ENCODE measurements at regions not wholly inside any gene's neighbourhood (a gene's known extent, or its start where the extent isn't known, plus 50 kb on each side); places are given as distances from the start of the nearest gene placed in this dataset.

DNA sequence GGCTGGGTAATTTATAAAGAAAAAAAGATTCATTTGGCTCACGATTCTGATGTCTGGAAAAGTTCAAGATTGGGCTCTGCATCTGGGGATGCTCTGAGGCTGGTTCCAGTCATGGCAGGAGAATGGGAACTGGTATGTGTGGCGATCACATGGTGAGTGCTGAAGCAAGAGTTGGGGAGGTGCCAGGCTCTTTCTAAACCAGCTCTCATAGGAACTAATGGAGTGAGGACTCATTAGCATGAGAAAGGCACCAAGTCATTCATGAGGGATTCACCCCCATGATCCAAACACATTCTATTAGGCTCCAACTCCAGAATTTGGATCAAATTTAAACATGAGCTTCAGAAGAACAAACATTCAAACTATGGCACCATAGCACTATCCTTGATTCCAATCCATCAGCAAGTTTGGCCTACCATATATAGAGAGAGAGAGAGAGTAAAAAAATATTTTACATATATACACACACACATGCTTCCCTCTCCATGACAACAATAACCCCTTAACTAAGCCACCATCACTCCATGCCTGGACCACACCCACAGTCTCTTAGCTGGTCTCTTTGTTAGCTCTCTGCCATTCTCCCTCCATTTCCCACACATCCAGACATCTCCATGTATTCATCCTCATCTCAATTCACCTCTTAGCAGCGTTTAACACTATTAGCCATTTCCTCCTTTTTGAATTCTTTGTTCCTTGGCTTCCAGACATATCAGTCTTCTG is 57.9 kb downstream of the NPY start:
- intact Hi-C loops (cut with DNase I) = no loop called here
- DNase-seq = peak in 3 of 42 donors; percentile 7 to 44 (median 15)

DNA sequence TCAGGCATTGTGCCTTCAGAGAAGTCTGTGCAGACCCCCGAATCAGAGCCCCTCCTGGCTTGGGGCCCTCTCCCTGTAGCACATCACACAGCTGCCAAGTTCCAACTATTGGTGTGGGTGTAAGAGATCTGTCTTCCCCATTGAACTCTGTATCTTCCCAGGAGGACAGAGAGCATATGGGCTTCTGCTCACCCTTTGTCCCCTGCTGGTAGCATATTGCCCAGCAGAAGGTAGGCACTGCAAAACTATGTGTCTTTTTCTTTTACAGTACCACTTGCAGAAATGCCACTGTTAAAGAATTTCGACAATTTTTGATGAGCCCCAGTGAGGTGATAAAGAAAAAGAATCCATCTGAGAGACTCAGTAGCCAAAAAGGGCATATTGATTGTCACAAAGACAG is 59.6 kb downstream of the NPY start:
- intact Hi-C loops (cut with DNase I) = no loop called here
- DNase-seq = no peak

DNA sequence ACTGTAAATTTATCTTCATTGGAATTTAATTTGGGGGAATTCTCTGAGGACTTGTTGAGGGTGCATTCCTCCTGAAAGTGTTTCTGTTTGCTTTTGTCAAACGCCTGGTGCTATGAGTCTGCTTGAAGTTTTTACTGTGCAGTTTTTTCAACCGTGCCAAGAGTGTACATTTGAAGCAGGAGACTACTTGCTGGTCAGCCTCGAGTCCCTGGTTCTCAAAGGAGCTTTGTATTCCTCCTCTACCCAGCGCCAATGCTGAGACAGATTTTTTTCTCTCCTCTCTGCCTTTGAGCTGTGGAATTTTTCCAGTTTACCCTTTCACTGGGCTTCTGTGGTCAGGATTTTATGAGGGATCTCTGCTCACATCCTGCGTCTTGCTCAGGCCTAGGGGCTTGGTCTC is 62.1 kb downstream of the NPY start:
- DNase-seq = no peak
- intact Hi-C loops (cut with DNase I) = no loop called here

DNA sequence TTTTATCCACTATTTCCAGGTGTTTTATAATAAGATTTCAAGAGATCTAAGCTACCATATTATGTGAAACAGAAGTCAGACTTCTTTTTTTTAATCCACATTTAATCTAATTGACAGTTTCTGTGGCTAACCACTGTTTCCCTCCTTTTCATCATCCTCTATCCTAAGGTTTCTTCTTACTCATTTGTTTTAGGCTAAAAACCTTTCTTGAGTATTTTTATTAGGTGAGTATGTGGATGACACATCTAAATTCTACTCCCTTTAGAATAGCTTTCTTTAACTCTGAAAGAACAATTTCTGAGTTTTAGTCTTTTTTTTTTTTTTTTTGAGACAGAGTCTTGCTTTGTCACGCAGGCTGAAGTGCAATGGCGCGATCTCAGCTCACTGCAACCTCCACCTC is 62.7 kb downstream of the NPY start:
- intact Hi-C loops (cut with DNase I) = no loop called here
- DNase-seq = no peak

DNA sequence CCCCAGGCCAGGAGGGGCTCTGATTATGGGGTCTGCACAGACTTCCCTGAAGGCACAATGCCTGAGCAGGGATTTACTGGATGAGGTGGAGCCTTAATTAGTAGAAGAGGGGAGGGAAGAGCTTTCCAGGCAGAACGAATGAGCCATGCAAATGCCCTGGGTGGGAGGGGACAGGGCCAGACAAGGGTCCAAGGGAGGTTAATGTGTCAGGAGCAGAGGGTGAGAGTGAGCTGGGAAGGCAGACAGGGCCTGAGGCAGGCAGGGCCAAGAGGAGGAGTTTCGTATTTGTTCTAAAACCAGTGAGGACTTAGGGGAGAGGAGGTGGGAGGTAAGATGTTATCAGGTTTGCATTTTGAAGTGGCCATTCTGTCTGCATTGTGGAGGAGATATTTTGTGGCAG is 65.3 kb downstream of the NPY start:
- DNase-seq = no peak
- intact Hi-C loops (cut with DNase I) = no loop called here

DNA sequence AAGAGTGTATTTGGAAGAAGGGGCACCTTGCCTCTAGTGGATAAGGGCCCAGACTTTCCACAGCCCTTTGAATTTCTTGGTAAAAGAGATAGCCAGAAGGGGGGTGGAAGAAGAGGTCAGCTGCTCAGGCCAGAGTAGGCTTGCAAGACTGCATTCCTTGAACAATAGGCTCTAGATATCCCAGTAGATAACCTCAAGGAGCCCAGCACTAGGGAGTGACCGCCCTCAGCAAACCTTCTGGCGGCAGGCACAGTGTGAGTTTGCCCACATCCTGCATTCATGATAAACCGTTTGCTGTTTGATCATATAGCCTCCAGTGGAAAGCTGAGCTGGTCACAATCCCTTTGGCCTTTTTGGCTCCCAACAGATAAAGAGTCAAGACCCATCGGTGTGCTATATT is 70.5 kb downstream of the NPY start:
- intact Hi-C loops (cut with DNase I) = no loop called here
- no peak for DNase-seq

DNA sequence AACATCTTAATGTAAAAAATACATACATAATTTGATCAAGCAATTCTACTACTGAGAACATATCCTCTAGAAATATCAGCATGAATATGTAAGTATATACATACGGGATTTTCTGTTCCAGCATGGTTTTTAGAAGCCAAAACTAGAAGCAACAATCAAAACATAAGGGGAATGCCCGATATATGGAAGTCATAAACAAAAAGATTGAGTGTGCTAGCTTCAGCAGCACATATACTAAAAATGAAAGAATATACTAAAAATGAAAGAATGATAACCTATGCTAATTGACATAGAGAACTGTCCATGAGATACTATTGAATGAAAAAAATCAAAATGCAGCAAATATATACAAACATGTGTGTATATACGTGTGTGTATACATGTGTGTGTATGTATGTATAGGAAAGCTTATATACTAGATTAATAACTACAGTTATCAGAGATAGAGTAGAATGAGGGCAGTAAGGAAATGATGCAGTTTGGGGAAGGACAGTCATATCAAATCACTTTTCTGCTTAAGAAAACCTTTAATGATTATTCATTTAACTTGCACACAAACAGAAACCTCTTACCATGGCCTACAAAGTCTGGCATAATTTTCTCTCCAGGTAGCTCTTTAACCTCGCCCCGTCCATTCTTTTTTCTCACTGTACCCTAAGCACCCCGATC is 72.9 kb downstream of the NPY start:
- intact Hi-C loops (cut with DNase I) = no loop called here
- no peak for DNase-seq

DNA sequence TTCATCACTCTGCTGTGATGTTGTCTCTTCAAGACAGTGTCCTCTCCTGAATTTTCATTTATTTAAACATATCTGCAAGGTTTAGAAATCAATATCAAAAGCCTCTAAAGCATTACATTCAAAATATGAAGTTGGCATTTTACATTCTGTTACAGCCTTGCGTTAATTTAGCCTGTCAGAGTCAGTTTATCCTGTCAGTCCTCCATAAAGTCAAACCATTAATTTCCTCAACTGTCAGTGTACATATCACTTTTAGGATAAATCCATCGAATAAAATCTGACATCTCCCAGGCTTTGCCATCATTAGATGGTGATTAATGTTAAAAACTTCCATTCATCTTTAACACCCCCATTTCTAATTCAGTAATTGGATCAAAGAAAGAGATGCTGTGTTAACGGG is 77.0 kb downstream of the NPY start:
- intact Hi-C loops (cut with DNase I) = no loop called here
- no peak for DNase-seq

DNA sequence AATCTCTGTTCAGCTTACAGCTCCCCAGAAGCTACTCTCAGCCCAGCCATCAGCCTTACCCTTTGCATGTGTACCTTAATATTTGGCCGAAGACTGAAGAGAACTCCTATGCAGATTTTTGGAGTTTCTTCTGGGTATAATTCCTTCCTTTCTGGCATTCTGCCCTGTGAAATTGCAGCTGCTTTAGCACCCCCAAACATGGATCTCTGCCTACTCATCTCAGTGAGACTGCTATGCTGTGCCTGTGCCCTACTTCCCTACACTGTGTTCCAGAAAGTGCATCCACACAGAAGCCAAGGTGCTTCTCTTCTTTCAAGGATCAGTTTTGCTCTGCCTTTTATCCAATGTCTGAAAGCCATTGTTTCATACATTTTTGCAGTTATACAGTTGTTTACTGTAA is 81.6 kb downstream of the NPY start:
- peak in 28 of 42 donors; percentile 6 to 82 (median 36) for DNase-seq
- intact Hi-C loops (cut with DNase I) = no loop called here

DNA sequence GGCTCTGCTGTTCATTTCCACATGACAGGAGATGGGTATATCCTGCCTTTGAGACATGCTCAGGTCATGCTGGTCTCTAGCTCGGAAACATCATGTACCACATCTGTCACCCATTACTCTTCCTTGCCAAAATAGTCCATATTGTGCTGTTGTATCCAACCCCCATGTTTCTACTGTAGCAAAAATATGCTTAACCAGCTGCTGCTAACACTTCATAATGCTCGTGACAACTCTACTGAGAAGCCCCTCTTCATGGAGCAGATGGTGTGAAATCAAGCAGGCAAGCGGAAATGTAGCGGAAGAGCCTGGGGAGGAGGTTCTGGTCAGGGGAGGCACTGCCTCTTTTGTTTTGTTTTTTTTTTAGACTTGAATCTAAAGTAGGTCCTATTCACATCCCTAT is 82.9 kb downstream of the NPY start:
- DNase-seq = no peak
- intact Hi-C loops (cut with DNase I) = no loop called here

DNA sequence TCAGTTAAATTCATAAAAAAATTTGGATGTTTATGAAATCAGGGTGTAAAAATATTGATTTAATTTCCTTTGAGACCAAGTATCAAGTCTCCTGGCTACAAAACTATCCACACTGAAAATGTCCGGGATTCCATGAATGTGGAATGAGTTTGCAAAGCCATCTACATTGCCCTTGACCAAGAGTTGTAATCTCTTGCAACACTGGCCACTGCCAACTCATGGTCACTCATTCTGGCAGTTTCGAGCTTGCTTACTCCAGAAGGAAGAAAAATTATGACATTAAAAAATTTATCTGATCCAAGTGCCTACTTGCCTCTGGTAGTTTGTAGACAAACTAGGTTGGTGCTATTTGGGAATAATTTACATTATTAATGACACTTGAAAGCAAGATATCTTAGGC is 84.2 kb downstream of the NPY start:
- no peak for DNase-seq
- intact Hi-C loops (cut with DNase I) = no loop called here

DNA sequence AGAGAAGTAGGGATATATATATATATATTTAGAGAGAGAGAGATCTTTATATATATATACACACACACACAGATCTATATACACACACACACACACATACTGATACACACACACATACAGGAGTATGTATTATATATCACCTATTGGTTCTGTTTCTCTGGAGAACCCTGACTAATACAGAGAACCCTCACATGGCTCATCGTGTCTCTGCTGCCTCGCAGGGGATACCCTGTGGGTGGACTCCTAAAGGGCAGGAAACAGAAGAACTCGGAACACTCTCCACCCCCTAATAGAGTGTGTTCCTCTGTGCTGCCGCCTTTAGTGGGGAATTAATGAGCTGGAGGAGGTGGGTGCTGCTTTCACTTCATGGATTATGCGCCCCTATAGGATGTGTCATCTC is 86.6 kb downstream of the NPY start:
- intact Hi-C loops (cut with DNase I) = no loop called here
- DNase-seq = no peak

DNA sequence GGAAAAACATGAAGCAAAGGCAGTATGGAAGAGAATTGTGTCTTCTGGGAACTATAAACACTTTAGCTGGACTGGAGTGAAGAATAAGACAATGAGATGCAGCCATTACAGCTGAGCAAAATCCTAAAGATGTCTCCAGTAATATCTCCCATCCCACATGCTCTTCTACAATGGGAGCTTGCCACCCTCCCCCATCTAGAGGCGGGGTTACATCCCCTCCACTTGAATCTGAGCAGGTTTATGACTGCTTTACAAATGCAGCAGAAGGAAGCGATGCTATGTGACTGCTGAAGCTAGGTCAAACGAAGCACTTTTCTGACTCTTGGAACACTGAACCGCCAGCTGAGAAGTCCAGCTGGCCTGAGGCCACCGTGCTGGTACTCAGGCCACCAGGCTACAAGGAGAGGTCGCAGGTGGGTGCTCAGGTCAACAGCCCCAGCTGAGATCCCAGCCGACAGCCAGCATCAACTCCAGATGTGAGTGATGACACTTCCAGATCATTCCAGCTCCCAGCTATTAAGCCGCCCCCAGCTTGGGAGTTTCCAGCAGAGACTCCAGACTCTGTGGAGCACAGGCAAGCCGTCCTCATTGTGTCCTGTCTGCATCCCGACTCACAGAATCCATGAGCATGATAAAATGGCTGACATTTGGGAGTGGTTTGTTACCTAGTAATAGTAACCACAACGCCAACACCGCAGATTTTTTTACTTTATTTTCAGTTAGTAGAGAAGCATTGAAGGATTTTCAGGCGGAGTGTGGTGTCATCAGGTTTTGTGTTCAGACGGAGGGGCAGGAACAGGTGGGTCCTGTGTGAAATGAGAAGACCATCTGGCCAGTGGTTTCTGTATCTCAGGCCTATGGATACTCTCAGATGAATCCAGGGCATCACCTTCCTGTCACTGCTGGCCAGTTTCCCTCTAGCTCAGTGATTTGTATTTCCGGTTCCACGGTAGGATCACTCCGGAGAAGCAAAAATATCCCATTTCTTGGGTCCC is 89.3 kb downstream of the NPY start:
- intact Hi-C loops (cut with DNase I) = no loop called here
- peak in 9 of 42 donors; percentile 4 to 45 (median 18) for DNase-seq

DNA sequence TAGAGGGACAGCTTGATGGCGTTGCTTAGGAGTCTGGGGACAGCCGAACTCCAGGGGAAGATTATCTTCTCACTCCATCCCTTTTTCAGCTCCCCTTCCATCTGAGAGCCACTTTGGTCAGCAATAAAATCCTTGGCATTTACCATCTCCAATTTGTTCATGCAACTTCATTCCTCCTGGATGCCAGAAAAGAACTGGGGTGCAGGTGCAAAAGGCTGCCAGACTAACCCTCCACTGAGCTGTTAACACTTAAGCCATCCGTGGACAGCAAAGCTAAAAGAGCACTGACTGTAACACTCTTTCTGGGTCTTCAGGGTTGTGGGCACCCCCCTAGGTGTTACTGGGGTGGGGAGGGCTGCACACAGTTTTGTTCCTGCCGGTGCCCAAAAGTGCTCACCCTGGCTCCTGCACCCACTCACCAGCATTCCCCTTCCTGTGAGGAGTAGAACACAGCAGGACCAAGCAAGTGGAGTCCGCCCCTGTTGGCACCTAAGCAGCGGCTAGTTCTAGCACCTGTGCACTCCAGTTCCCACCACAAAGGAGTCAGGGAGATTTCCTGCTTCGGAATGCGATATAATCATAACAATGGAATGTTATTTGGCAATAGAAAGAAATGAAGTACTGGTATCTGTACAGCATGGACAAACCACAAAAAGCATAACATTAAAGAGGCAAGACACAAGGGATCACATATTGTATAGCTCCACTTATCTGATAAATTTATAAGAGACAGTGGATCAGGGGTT is 95.1 kb downstream of the NPY start:
- DNase-seq = no peak
- intact Hi-C loops (cut with DNase I) = no loop called here

DNA sequence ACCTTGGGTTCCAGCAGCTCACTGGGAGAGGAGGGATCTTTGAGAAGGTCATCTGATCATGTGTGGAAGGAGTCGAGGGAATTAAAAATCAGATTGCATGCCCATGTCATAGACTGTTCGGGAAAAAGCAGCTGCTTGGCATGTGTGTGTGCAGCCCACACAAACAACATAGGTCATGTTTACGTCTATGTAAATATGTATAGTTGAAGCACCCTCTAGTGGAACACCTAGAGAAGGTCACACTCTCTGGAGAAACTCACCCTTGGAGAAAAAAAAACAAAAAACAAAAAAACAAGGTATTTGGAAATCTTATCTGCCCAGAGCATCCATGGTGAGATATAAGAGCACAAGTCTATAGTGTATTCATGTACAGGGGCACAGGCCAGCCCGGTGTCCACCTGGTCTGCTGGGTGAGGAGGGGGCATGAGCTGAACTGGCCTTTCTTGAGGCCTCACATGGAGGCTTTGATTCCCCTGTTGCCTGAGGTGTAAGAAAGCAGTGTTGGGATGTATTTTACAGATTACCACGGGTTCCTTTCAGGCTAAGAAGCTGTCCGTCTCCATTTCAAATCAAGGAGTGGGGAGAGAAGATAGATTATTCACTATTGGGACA is 98.0 kb downstream of the NPY start:
- no peak for DNase-seq
- intact Hi-C loops (cut with DNase I) = no loop called here

DNA sequence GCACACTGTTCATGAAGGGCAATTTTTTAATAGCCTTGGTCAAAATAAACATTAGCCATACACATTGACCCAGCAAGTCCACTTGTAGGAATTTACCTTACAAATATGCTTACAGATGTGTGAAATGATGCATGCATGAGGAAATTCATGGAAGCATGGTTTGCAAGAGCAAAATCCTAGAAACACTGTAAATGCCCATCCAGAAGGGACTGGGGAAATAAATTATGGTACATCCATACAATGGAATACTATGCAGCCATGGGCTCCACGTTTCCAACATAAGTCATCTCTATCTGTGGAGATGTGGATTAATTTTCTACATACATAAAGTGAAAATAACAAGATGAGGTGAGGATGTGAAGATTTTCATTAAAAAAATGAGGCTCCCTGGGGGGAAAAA is 99.1 kb downstream of the NPY start:
- no peak for DNase-seq
- intact Hi-C loops (cut with DNase I) = no loop called here

DNA sequence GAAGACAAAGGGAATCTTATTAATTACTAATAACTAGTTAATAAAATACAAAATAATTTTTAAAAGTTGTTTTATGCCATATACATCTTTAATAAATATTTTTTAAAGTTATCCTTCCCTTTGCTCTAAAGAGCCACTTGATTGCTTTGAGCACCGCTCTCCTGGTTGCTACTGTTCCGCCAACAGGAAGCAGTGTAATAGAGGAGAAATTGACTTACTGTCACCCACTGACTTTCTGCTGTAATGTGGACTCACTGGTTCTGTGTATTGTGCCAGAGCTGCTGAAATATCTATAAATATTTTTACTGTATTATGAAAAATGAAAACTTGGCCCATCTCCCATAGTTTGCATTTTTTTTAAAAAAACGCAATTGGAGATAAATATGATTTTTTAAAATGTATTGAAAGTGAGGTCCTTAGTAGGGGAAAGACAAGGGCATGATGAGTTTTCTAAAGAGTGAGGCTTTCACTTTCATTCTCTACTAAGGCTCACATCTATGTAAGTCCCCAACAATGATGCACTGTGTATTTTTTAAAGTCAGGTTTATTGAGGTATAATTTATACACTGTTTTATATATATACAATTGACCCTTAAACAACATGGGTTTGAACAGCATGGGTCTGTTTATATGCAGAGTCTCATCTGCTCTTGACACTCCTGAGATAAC is 100.5 kb downstream of the NPY start:
- intact Hi-C loops (cut with DNase I) = no loop called here
- no peak for DNase-seq

DNA sequence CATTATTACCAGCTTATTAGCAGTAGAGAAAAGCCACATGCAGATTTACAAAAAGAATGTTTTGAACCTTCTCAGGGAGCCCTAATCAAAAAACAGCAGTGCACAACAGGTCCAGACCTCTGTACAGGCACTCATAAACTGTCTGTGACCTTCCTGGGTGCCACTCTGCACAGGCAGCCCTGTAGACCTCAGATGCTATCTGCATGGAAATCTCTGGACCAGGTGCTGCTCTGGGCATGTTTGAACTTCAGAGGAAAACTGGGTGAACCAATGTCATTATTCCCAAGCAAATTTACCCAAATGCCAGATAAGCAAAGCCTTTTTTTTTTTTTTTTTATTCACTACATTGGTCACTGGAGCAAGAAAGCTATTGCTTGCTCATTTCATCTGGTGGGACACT is 104.2 kb downstream of the NPY start:
- intact Hi-C loops (cut with DNase I) = no loop called here
- no peak for DNase-seq

All from head of caudate nucleus (tissue), 42 donors.